GM23338 (cell line): ENCODE measurements at regions not wholly inside any gene's neighbourhood (a gene's known extent, or its start where the extent isn't known, plus 50 kb on each side); places are given as distances from the start of the nearest gene placed in this dataset.

ENCODE experiments used
- CREB1 ChIP-seq: fragments of 250-450 bp; sonication (Bioruptor Pico); IDR thresholded peaks from 2 replicates; pipeline ENCODE4 v1.5.0; 2020; ENCODE audit warnings: low read depth, mild to moderate bottlenecking, moderate library complexity
- CTCF ChIP-seq, 2 experiments: fragments of 200-600 bp in 1 of 2; sonication (generic) in 1 of 2; conservative IDR thresholded peaks; 2 replicates each; pipeline versions ENCODE4 v1.5.1 to v1.6.1; 2016 to 2017; ENCODE audit warnings: antibody characterized with exemption in 2 of 2, low read depth in 2 of 2, mild to moderate bottlenecking in 2 of 2, moderate library complexity in 1 of 2
- ETS1 ChIP-seq: IDR thresholded peaks from 2 replicates; pipeline ENCODE4 v1.6.1; 2016; ENCODE audit warnings: antibody characterized with exemption
- EZH2 ChIP-seq: fragments of 200-600 bp; sonication (generic); IDR thresholded peaks from one replicate; pipeline ENCODE4 v1.8.0; 2017; ENCODE audit warnings: antibody characterized with exemption, mild to moderate bottlenecking, low read depth; ENCODE audit not compliant: unreplicated experiment
- EZH2phosphoT487 ChIP-seq: fragments of 200-600 bp; sonication (generic); IDR thresholded peaks from one replicate; pipeline ENCODE4 v1.8.1; 2018; ENCODE audit warnings: antibody characterized with exemption; ENCODE audit not compliant: unreplicated experiment
- JUNB ChIP-seq: IDR thresholded peaks from one replicate; pipeline ENCODE4 v1.6.1; 2016; ENCODE audit warnings: antibody characterized with exemption; ENCODE audit not compliant: unreplicated experiment
- POLR2AphosphoS5 ChIP-seq: IDR thresholded peaks from 2 replicates; pipeline ENCODE4 v1.6.1; 2016; ENCODE audit warnings: antibody characterized with exemption, low read depth
- REST ChIP-seq: IDR thresholded peaks from one replicate; pipeline ENCODE4 v1.6.1; 2018; ENCODE audit warnings: antibody characterized with exemption; ENCODE audit not compliant: unreplicated experiment
- ZNF462 ChIP-seq: fragments of 250-450 bp; sonication (Bioruptor Pico); IDR thresholded peaks from 2 replicates; pipeline ENCODE4 v1.5.0; 2020; ENCODE audit warnings: mild to moderate bottlenecking, moderate library complexity

GRCh38 chr2:173676647-173677046 is 288.5 kb downstream of the SP3 start:
- TF ChIP-seq REST (no peak), CTCF (conservative IDR thresholded peaks at IDR 0.05; ENCODE audit: low read depth in 2 of 2) (no peak), POLR2AphosphoS5 (no peak), EZH2 (no peak), ETS1 (no peak), EZH2phosphoT487 (no peak), CREB1 (CRISPR knock-in tag) (no peak), JUNB (no peak), ZNF462 (CRISPR knock-in tag) (no peak)
